Neural progenitor cell (in vitro differentiated cells): ENCODE measurements at regions not wholly inside any gene's neighbourhood (a gene's known extent, or its start where the extent isn't known, plus 50 kb on each side); places are given as distances from the start of the nearest gene placed in this dataset.

Source experiments
- DNase-seq: peaks from one replicate; pipeline ENCODE4 v3.0.0-alpha.2; 2016; ENCODE audit warnings: low spot score
- H2AFZ ChIP-seq: fragments of 200-600 bp; sonication (generic); replicated peaks from 2 replicates; pipeline ENCODE4 v1.6.1; 2016; ENCODE audit warnings: antibody characterized with exemption
- H3F3A ChIP-seq: fragments of 200-600 bp; sonication (generic); 2 replicates; pipeline ENCODE4 v1.6.1; 2016; ENCODE audit warnings: antibody characterized with exemption, low read depth
- H3K27ac ChIP-seq: fragments of 200-600 bp; sonication (generic); 2 replicates; pipeline ENCODE4 v1.5.1; 2016; ENCODE audit warnings: mild to moderate bottlenecking
- H3K27me3 ChIP-seq: fragments of 200-600 bp; sonication (generic); 2 replicates; pipeline ENCODE4 v1.6.1; 2016; ENCODE audit warnings: mild to moderate bottlenecking, moderate library complexity
- H3K36me3 ChIP-seq: fragments of 200-600 bp; sonication (generic); 2 replicates; pipeline ENCODE4 v1.5.1; 2016
- H3K4me1 ChIP-seq: fragments of 200-600 bp; sonication (generic); 2 replicates; pipeline ENCODE4 v1.6.1; 2016; ENCODE audit warnings: mixed run types
- H3K4me2 ChIP-seq: fragments of 200-600 bp; sonication (generic); 2 replicates; pipeline ENCODE4 v1.6.1; 2016
- H3K4me3 ChIP-seq: fragments of 200-600 bp; sonication (generic); 2 replicates; pipeline ENCODE4 v1.5.1; 2016
- H3K79me2 ChIP-seq: fragments of 200-600 bp; sonication (generic); 2 replicates; pipeline ENCODE4 v1.6.1; 2016; ENCODE audit warnings: low read depth
- H3K9ac ChIP-seq: fragments of 200-600 bp; sonication (generic); 2 replicates; pipeline ENCODE4 v1.6.1; 2016
- H3K9me3 ChIP-seq: fragments of 200-600 bp; sonication (generic); 2 replicates; pipeline ENCODE4 v1.5.1; 2016; ENCODE audit warnings: low read depth
- H4K20me1 ChIP-seq: fragments of 200-600 bp; sonication (generic); 2 replicates; pipeline ENCODE4 v1.6.1; 2016; ENCODE audit warnings: low read depth
- H3K27ac Mint-ChIP-seq: 3 replicates; pipeline ENCODE4 v1.8.0; 2021; ENCODE audit warnings: mixed read lengths
- H3K27me3 Mint-ChIP-seq: 2 replicates; pipeline ENCODE4 v1.8.0; 2022; ENCODE audit warnings: low read depth, mild to moderate bottlenecking, inconsistent platforms, moderate library complexity, mixed read lengths; ENCODE audit not compliant: insufficient read depth
- H3K36me3 Mint-ChIP-seq: 3 replicates; pipeline ENCODE4 v1.8.0; 2021; ENCODE audit warnings: mixed read lengths
- H3K4me1 Mint-ChIP-seq: 3 replicates; pipeline ENCODE4 v1.8.0; 2021; ENCODE audit warnings: mixed read lengths
- H3K4me3 Mint-ChIP-seq: 3 replicates; pipeline ENCODE4 v1.8.0; 2021; ENCODE audit warnings: mild to moderate bottlenecking, moderate library complexity, mixed read lengths
- H3K9me3 Mint-ChIP-seq: 3 replicates; pipeline ENCODE4 v1.8.0; 2020; ENCODE audit warnings: mixed read lengths
- CTCF ChIP-seq: fragments of 200-600 bp; sonication (generic); IDR thresholded peaks from 2 replicates; pipeline ENCODE4 v1.5.1; 2017; ENCODE audit warnings: antibody characterized with exemption, mild to moderate bottlenecking
- EZH2 ChIP-seq: fragments of 200-600 bp; sonication (generic); IDR thresholded peaks from 2 replicates; pipeline ENCODE4 v1.6.1; 2017; ENCODE audit warnings: antibody characterized with exemption, mild to moderate bottlenecking, moderate library complexity
- EZH2phosphoT487 ChIP-seq: fragments of 200-600 bp; sonication (generic); IDR thresholded peaks from 2 replicates; pipeline ENCODE4 v1.6.1; 2017; ENCODE audit warnings: antibody characterized with exemption

- no peak overlapping the region for H3K4me2 ChIP-seq
- no peaks in the 10 kb centered on the region for H3K27me3 ChIP-seq
- Mint-ChIP-seq H3K4me1 (no peaks in the 10 kb centered on the region), H3K9me3 (no peaks in the 10 kb centered on the region), H3K4me3 (no peak overlapping the region), H3K27me3 (no peaks in the 10 kb centered on the region), H3K36me3 (no peaks in the 10 kb centered on the region), H3K27ac (no peak overlapping the region)
- TF ChIP-seq CTCF (no peak), EZH2 (no peak), EZH2phosphoT487 (no peak)
- H2AFZ ChIP-seq: no peak overlapping the region
- H3K9ac ChIP-seq: no peak overlapping the region
- H4K20me1 ChIP-seq: no peaks in the 10 kb centered on the region
- H3K36me3 ChIP-seq: no peaks in the 10 kb centered on the region
- no peaks in the 10 kb centered on the region for H3F3A ChIP-seq
- DNase-seq: no peak
- no peak overlapping the region for H3K4me3 ChIP-seq
- H3K79me2 ChIP-seq: no peaks in the 10 kb centered on the region
- H3K4me1 ChIP-seq: no peaks in the 10 kb centered on the region
- H3K27ac ChIP-seq: no peak overlapping the region
- H3K9me3 ChIP-seq: no peaks in the 10 kb centered on the region
These were observed 74.2 kb upstream of the MTPN start for GRCh38 chr7:136051203-136051928.

DNA sequence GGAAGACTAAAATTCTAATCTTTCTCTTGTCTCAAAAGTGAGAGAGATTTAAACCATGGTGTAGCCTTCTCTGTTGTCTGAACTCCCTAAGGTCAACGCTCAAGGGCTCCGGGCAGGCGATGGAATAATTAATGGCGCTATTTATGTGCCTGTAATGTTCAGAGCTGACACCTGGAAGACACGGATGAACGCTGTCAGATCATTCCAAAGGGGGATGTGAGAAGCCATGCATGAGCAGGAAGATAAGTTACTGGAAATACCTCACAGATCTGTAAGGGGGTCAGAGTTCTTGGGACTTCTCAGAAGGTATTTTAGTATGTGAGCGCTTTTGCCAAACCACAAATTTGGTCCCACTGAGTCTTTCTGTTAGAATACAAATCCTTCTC is 73.3 kb upstream of the MTPN start:
- Histone ChIP-seq H3K9me3 (no peaks in the 10 kb centered on the region), H3K79me2 (no peaks in the 10 kb centered on the region), H3K9ac (no peak overlapping the region), H3K4me3 (no peak overlapping the region), H3K27ac (no peak overlapping the region), H3K4me2 (no peak overlapping the region), H3K27me3 (no peaks in the 10 kb centered on the region), H3K36me3 (no peaks in the 10 kb centered on the region), H3F3A (no peaks in the 10 kb centered on the region), H2AFZ (no peak overlapping the region), H3K4me1 (no peaks in the 10 kb centered on the region), H4K20me1 (no peaks in the 10 kb centered on the region)
- no peaks in the 10 kb centered on the region for H3K4me1 Mint-ChIP-seq
- DNase-seq: no peak
- no peak overlapping the region for H3K27ac Mint-ChIP-seq
- no peak overlapping the region for H3K4me3 Mint-ChIP-seq
- H3K27me3 Mint-ChIP-seq: peaks cover 2% of the 10 kb centered on the region
- no peaks in the 10 kb centered on the region for H3K9me3 Mint-ChIP-seq
- no peaks in the 10 kb centered on the region for H3K36me3 Mint-ChIP-seq
- TF ChIP-seq EZH2 (no peak), CTCF (no peak), EZH2phosphoT487 (no peak)

DNA sequence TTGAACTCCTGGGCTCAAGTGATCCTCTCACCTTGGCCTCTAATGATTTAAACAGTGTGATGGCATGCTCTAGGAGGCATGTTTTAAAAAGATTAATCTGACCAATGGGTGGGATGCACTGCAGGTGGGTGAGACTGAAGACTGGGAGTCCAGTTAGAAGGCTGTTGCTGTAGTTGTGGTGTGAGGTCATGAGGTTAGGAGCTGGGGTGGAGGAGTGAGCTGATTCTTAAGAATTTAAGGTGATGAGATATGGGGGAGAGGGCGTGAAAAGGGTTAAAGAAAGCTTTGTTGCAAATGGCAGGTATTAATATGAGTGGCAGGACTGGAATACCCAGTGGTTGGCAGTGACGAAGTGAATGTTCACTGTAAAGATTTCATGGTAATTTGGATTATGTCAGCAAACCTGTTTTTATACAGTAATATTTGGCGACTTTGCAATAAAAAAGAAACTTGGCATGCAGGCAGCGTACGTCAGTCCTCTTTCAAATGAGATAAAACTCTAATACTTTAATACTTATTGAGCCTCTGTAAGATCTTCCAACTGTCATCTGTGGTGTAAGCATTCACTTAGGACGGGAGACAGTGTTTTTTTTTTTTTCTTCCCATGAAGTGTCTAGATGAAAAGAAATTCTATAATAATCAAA is 72.8 kb upstream of the MTPN start:
- Mint-ChIP-seq H3K4me1 (no peaks in the 10 kb centered on the region), H3K36me3 (no peaks in the 10 kb centered on the region), H3K27ac (no peak overlapping the region), H3K27me3 (peaks cover 3% of the 10 kb centered on the region), H3K9me3 (no peaks in the 10 kb centered on the region), H3K4me3 (no peak overlapping the region)
- H3K4me3 ChIP-seq: no peak overlapping the region
- H3K27ac ChIP-seq: no peak overlapping the region
- no peak overlapping the region for H3K4me2 ChIP-seq
- TF ChIP-seq CTCF (no peak), EZH2 (no peak), EZH2phosphoT487 (no peak)
- H3K9me3 ChIP-seq: no peaks in the 10 kb centered on the region
- H3K9ac ChIP-seq: no peak overlapping the region
- no peaks in the 10 kb centered on the region for H3K79me2 ChIP-seq
- H4K20me1 ChIP-seq: no peaks in the 10 kb centered on the region
- H3K36me3 ChIP-seq: no peaks in the 10 kb centered on the region
- no peak for DNase-seq
- no peaks in the 10 kb centered on the region for H3K4me1 ChIP-seq
- H3F3A ChIP-seq: no peaks in the 10 kb centered on the region
- H3K27me3 ChIP-seq: no peaks in the 10 kb centered on the region
- H2AFZ ChIP-seq: no peak overlapping the region
